Heart left ventricle (tissue), 16 donors: ENCODE measurements at regions not wholly inside any gene's neighbourhood (a gene's known extent, or its start where the extent isn't known, plus 50 kb on each side); places are given as distances from the start of the nearest gene placed in this dataset.

Source experiments
- ATAC-seq, 4 donors: fragments of 200-7000 bp; cut with Tn5 transposase; one replicate each; pipeline ENCODE4 v1.9.1; 2020 to 2022; ENCODE audit warnings: moderate library complexity in 4 of 4, mild to moderate bottlenecking in 3 of 4, moderate number of reproducible peaks in 1 of 4
- DNase-seq, 5 donors: peaks; one replicate each; pipeline ENCODE4 v3.0.0-alpha.2; 2020
- H3K27ac ChIP-seq, 12 donors: fragments of 200-600 bp; sonication (generic) in 4 of 12; one replicate each; pipeline versions ENCODE4 v1.5.0 to v1.8.0; 2016 to 2022; ENCODE audit warnings: mild to moderate bottlenecking in 2 of 12
- H3K27me3 ChIP-seq, 9 donors: fragments of 200-600 bp; sonication (generic) in 2 of 9; one replicate each; pipeline versions ENCODE4 v1.5.1 to v1.8.0; 2016 to 2022; ENCODE audit warnings: mild to moderate bottlenecking in 3 of 9
- H3K36me3 ChIP-seq, 9 donors: fragments of 200-600 bp; sonication (generic) in 2 of 9; one replicate each; pipeline versions ENCODE4 v1.5.0 to v1.8.0; 2018 to 2022; ENCODE audit warnings: mild to moderate bottlenecking in 2 of 9
- H3K4me1 ChIP-seq, 12 donors: fragments of 200-600 bp; sonication (generic) in 4 of 12; one replicate each; pipeline versions ENCODE4 v1.5.0 to v1.8.0; 2016 to 2022; ENCODE audit warnings: mild to moderate bottlenecking in 3 of 12
- H3K4me3 ChIP-seq, 12 donors: fragments of 200-600 bp; sonication (generic) in 4 of 12; one replicate each; pipeline versions ENCODE4 v1.5.0 to v1.8.0; 2017 to 2022; ENCODE audit warnings: mild to moderate bottlenecking in 9 of 12, moderate library complexity in 4 of 12
- H3K9me3 ChIP-seq, 12 donors: fragments of 200-600 bp; sonication (generic) in 4 of 12; one replicate each; pipeline versions ENCODE4 v1.5.0 to v1.8.0; 2016 to 2022; ENCODE audit warnings: mild to moderate bottlenecking in 1 of 12
- POLR2A ChIP-seq, 2 donors: fragments of 450-650 bp; IDR thresholded peaks; one replicate each; pipeline ENCODE4 v1.6.1; 2017; ENCODE audit warnings: antibody characterized with exemption in 2 of 2, mild to moderate bottlenecking in 2 of 2, moderate library complexity in 2 of 2
- WGBS, 4 donors: extraction: QIAGEN DNeasy Blood & Tissue Kit in 2 of 4; methylation state at CpG; one replicate each; pipeline versions ENCODE4 v1.1.5 to v1.1.7; 2013 to 2018; 5-methylcytosine and 5-hydroxymethylcytosine counted together
- intact Hi-C, 10 donors: fragments of 100-400 bp; cut with DNase I; formaldehyde crosslinking; loops; one replicate each; pipeline versions ENCODE4 v1.11.1 to v1.14.2; 2022
- TF ChIP-seq, protein P1 (sequence below), 12 donors: fragments of 200-600 bp; sonication (generic) in 4 of 12; IDR thresholded peaks; one replicate each; pipeline versions ENCODE4 v1.5.0 to v1.8.0; 2018 to 2022; ENCODE audit warnings: antibody characterized with exemption in 12 of 12, mild to moderate bottlenecking in 5 of 12
- donor health status: ischemic (EF 13 %, LVEDD 7.1; RV severe dilation, severe dysfunction).
- donor health status: healthy with polysubstance abuse.
- donor health status: DM: no; HTN: yes; CAD: no.
- donor health status: DM: no; HTN: no; CAD: no.
- donor health status: ischemic (EF 25% LVEDD 6.9; RV normal size, moderate dysfunction).
- donor health status: ischemic (EF 25% LVEDD 5.7; RV mildly dilated, moderate dysfunction).
- donor health status: healthy.
- donor health status: DM: yes; HTN: yes; CAD: no.
- donor health status: ischemic (EF 35%, LVEDD 5.7; RV mildly dilated, moderate dysfunction).
- donor health status: nonischemic (EF 11% LVEDD 7.7; RV severe dilation, severe dysfunction).
- donor health status: DM: yes; HTN: yes; CAD: no.
- donor health status: PGD.
- donor health status: ischemic (EF 29% LVEDD 5.4; RV normal size, mild dysfunction).
- donor health status: nonischemic (EF 23%, LVEDD 6.1; RV moderate dilation, normal function).

DNA sequence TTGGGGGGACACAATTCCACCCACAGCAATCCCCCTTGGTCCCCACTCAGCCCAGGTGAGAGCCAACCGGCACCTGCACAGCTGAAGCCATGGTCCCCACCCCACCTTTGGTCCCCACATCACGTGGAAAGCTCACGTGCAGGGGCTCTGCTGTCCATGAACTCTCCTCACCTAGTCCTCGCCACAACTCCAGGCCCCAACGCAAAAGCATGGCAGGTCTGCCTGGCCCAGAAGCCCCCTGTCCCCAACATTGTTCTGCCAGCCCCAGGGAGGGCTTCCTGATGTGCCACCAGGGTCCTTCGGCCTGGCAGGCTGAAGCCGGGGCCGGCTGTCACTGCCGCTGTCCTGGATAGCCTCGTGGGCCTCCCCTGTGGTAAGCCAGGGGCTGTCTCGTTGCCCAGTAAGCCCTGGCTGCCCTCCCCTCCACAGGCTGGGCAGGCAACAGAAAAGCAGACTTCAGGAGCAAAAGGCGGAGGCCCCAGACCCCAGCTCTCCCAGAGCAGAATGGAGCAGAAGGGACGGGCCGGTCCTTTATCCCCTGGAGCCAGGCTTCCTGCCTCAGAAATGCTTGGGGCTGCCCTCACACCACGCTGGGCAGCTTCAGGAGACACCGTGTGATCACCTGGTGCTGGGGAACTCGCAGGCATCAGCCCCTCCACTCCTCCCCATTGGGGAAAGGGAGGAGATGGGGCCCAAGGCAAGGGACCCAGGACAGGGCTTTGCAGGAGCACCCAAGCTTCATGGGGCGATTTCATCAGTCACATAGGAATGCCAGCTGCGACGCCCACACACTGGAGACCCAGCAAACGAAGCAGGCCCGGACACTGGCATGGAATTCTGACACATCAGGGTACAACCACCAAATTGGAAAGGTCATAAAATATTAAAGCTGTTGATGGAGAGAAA is 103.7 kb downstream of the ADRA2C start:
- no peak for DNase-seq
- H3K27ac ChIP-seq = no peak overlapping the region
- 69 to 78% (median 74%) methylated on average over 16 to 22 of the region's 22 CpGs for WGBS, 4 donors
- H3K36me3 ChIP-seq = no peaks in the 10 kb centered on the region
- no peak for ATAC-seq
- no peak overlapping the region for H3K4me3 ChIP-seq
- TF ChIP-seq, protein P1, sequence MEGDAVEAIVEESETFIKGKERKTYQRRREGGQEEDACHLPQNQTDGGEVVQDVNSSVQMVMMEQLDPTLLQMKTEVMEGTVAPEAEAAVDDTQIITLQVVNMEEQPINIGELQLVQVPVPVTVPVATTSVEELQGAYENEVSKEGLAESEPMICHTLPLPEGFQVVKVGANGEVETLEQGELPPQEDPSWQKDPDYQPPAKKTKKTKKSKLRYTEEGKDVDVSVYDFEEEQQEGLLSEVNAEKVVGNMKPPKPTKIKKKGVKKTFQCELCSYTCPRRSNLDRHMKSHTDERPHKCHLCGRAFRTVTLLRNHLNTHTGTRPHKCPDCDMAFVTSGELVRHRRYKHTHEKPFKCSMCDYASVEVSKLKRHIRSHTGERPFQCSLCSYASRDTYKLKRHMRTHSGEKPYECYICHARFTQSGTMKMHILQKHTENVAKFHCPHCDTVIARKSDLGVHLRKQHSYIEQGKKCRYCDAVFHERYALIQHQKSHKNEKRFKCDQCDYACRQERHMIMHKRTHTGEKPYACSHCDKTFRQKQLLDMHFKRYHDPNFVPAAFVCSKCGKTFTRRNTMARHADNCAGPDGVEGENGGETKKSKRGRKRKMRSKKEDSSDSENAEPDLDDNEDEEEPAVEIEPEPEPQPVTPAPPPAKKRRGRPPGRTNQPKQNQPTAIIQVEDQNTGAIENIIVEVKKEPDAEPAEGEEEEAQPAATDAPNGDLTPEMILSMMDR (IDR thresholded peaks at IDR 0.05) = no peak
- no peak for TF ChIP-seq POLR2A (IDR thresholded peaks at IDR 0.05)
- peaks cover 24 to 71% (median 46%) of the 10 kb centered on the region in 9 donors for H3K27me3 ChIP-seq
- intact Hi-C loops = loop anchor here in 6 of 10 donors (10.0 kb wide), 6 partner anchors 85 to 755 kb away; partner anchors contain the start of gene ADRA2C (in 2 of the 6)
- no peaks in the 10 kb centered on the region for H3K9me3 ChIP-seq
- H3K4me1 ChIP-seq = peaks cover 0 to 8% (median 0%) of the 10 kb centered on the region in 12 donors

DNA sequence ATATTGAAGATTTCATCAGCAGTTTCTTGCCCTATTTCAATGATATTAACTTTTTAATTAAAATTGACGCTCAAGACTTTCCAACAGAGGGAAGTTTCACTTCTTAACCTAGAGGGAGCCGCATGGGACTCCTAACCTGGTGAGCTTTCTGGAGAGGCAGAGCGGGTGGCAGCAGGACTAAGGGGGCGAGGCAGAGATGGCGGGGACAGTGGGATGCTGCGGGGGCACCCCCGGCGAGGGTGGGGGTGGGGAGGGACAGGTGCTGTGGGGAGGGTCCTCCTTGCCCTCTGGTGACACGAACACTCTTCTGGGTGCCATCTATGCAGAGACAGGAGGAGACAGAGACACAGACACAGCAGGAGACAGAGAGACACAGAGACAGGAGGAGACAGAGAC is 104.4 kb downstream of the ADRA2C start:
- no peak overlapping the region for H3K4me3 ChIP-seq
- no peaks in the 10 kb centered on the region for H3K36me3 ChIP-seq
- H3K27ac ChIP-seq = no peak overlapping the region
- ATAC-seq (no peak), DNase-seq (peak in 1 of 5 donors; percentile 14)
- 81 to 87% (median 82%) methylated on average over 9 of the region's 9 CpGs for WGBS, 4 donors
- H3K27me3 ChIP-seq = peaks cover 24 to 71% (median 42%) of the 10 kb centered on the region in 9 donors
- H3K9me3 ChIP-seq = no peaks in the 10 kb centered on the region
- peaks cover 0 to 8% (median 0%) of the 10 kb centered on the region in 12 donors for H3K4me1 ChIP-seq
- intact Hi-C loops = loop anchor here in 6 of 10 donors (10.0 kb wide), 6 partner anchors 86 to 756 kb away; partner anchors contain the start of gene ADRA2C (in 2 of the 6)
- no peak for TF ChIP-seq POLR2A (IDR thresholded peaks at IDR 0.05)
- TF ChIP-seq, protein P1 (IDR thresholded peaks at IDR 0.05) = no peak

DNA sequence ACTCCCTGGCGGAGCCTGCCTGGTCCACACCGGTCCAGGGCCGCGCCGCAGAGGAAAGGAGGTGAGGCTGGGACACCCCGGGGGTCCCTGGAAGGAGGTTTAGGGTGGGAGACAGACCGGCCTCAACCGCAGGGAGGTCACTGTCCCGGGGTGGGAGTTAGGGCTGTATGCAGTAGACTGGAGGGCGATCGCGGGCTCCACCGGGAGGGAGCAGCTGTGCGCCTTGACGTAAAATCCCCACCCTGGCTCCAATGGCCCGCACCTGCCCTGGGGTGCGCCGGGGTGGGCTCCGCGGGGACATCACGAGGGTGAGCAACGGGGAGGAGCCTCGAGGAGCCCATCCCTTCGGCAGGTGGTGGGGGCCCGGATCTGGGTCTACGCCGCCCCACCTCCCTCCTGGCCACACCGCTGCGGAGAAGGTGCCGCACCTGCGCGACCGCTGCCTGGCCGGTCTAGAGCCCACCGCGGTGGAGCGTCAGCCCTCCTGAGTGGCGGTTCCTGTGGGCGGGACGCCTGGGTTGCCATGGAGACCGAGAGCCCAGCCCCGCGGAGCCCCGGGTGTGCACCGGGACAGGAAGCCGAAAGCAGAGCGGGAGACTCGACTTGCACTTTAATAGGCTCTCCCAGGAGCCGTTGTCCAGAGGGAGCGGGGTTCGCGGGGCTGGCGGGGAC is 105.1 kb downstream of the ADRA2C start:
- H3K36me3 ChIP-seq = no peaks in the 10 kb centered on the region
- H3K9me3 ChIP-seq = no peaks in the 10 kb centered on the region
- H3K27me3 ChIP-seq = peaks cover 24 to 75% (median 44%) of the 10 kb centered on the region in 9 donors
- TF ChIP-seq, protein P1 (IDR thresholded peaks at IDR 0.05) = no peak
- TF ChIP-seq POLR2A (IDR thresholded peaks at IDR 0.05) = no peak
- DNase-seq = no peak
- intact Hi-C loops = loop anchor here in 6 of 10 donors (10.0 kb wide), 6 partner anchors 87 to 757 kb away; partner anchors contain the start of gene ADRA2C (in 2 of the 6)
- peak overlapping the region in 1 of 12 donors; percentile 10 for H3K4me3 ChIP-seq
- H3K27ac ChIP-seq = no peak overlapping the region
- 4 to 6% (median 5%) methylated on average over 34 to 53 of the region's 53 CpGs for WGBS, 4 donors
- H3K4me1 ChIP-seq = peaks cover 0 to 8% (median 0%) of the 10 kb centered on the region in 12 donors
- no peak for ATAC-seq
